ENCODE measurements at regions not wholly inside any gene's neighbourhood (a gene's known extent, or its start where the extent isn't known, plus 50 kb on each side); places are given as distances from the start of the nearest gene placed in this dataset.
"Not testable (repeated sequence)": the region's sequence is repeated elsewhere in the genome, so short reads cannot be mapped to it uniquely, and the experiment has no call there.

GRCh38 chr11:129751511-129751910 lies 64.1 kb upstream of the TMEM45B start:
- H3K4me2 ChIP-seq (ENCODE audit: insufficient read depth, low read length) = no peak overlapping the region
- H3K27me3 ChIP-seq (ENCODE audit: control insufficient read depth in 2 of 2, insufficient read depth in 2 of 2, low read length in 2 of 2) = peaks cover 0 to 4% of the 10 kb centered on the region in 2 experiments
- BruUV-seq (replicated peaks) = no TSS peak
- H3K27ac ChIP-seq (ENCODE audit: insufficient read depth, low read depth, low read length) = no peak overlapping the region
- CTCF ChIA-PET = interaction anchor here (1.5 to 2.6 kb wide), 3 partner anchors 12 to 388 kb away, joined by 4 to 21 read pairs (median 20); partner anchors contain the start of gene BARX2
- no peak overlapping the region for H3K9ac ChIP-seq (replicated peaks; ENCODE audit: extremely low read depth, insufficient read depth, low read length)
- TF ChIP-seq POLR2AphosphoS5 (IDR thresholded peaks at IDR 0.05; ENCODE audit: insufficient read depth, low read depth, low read length) (no peak), MAX (IDR thresholded peaks at IDR 0.05; ENCODE audit: insufficient read depth, insufficient read length) (no peak), EZH2 (IDR thresholded peaks at IDR 0.05; ENCODE audit: borderline replicate concordance, low read depth, low read length, severe bottlenecking) (no peak)
- FAIRE-seq (no peak), DNase-seq (ENCODE audit: low read depth, low spot score) (no peak)
- no peaks in the 10 kb centered on the region for H3K4me1 ChIP-seq (ENCODE audit: control insufficient read depth, extremely low read depth, insufficient read depth, low read length)
- H3K4me3 ChIP-seq (replicated peaks in 1 of 3; ENCODE audit: insufficient read depth in 1 of 3, low read depth in 1 of 3, low read length in 3 of 3) = no peak overlapping the region
- no peak overlapping the region for H2AFZ ChIP-seq (ENCODE audit: low read depth, low read length)
- dilution Hi-C loops (cut with MboI; ENCODE audit: extremely low pct_ligation_motif_present, low sequenced_read_pairs) = no loop called here
- H3K9me3 ChIP-seq (replicated peaks; ENCODE audit: control insufficient read depth, insufficient read depth, low read length) = no peaks in the 10 kb centered on the region
- POLR2A ChIA-PET = no interaction called here
- no peaks in the 10 kb centered on the region for H3K36me3 ChIP-seq (ENCODE audit: control insufficient read depth in 2 of 2, extremely low read depth in 1 of 2, insufficient read depth in 2 of 2, low read length in 2 of 2)
- no peaks in the 10 kb centered on the region for H4K20me1 ChIP-seq (replicated peaks; ENCODE audit: control insufficient read depth, extremely low read depth, insufficient read depth, low read length)
- no peaks in the 10 kb centered on the region for H3K9me1 ChIP-seq (replicated peaks; ENCODE audit: control insufficient read depth, extremely low read depth, insufficient read depth, low read length)
- intact Hi-C loops (cut with micrococcal nuclease) = loop anchor here (1.0 to 5.0 kb wide), 4 partner anchors 56 to 867 kb away; no protein-coding TSS in a partner anchor
- no peaks in the 10 kb centered on the region for H3K79me2 ChIP-seq (ENCODE audit: control insufficient read depth, insufficient read depth, low read length)

- intact Hi-C loops (cut with micrococcal nuclease); H3K4me1 ChIP-seq (ENCODE audit: control insufficient read depth, extremely low read depth, insufficient read depth, low read length); H3K4me3 ChIP-seq (replicated peaks in 1 of 3; ENCODE audit: insufficient read depth in 1 of 3, low read depth in 1 of 3, low read length in 3 of 3); H3K4me2 ChIP-seq (ENCODE audit: insufficient read depth, low read length); H3K79me2 ChIP-seq (ENCODE audit: control insufficient read depth, insufficient read depth, low read length); H3K9me3 ChIP-seq (replicated peaks; ENCODE audit: control insufficient read depth, insufficient read depth, low read length); H3K9ac ChIP-seq (replicated peaks; ENCODE audit: extremely low read depth, insufficient read depth, low read length); H2AFZ ChIP-seq (ENCODE audit: low read depth, low read length); dilution Hi-C loops (cut with MboI; ENCODE audit: extremely low pct_ligation_motif_present, low sequenced_read_pairs); H3K9me1 ChIP-seq (replicated peaks; ENCODE audit: control insufficient read depth, extremely low read depth, insufficient read depth, low read length); H3K36me3 ChIP-seq (ENCODE audit: control insufficient read depth in 2 of 2, extremely low read depth in 1 of 2, insufficient read depth in 2 of 2, low read length in 2 of 2); BruUV-seq (replicated peaks); H3K27me3 ChIP-seq (ENCODE audit: control insufficient read depth in 2 of 2, insufficient read depth in 2 of 2, low read length in 2 of 2); DNase-seq (ENCODE audit: low read depth, low spot score); H4K20me1 ChIP-seq (replicated peaks; ENCODE audit: control insufficient read depth, extremely low read depth, insufficient read depth, low read length); POLR2A ChIA-PET; FAIRE-seq; H3K27ac ChIP-seq (ENCODE audit: insufficient read depth, low read depth, low read length): not testable (repeated sequence)
- CTCF ChIA-PET = interaction anchor here (1.1 kb wide), 1 partner anchor 12 kb away, joined by 4 read pairs; no protein-coding TSS in a partner anchor
These were observed 52.1 kb upstream of the TMEM45B start for GRCh38 chr11:129763569-129763968.

GRCh38 chr11:129764204-129764603 lies 51.4 kb upstream of the TMEM45B start:
- H2AFZ ChIP-seq (ENCODE audit: low read depth, low read length); POLR2A ChIA-PET; H3K4me1 ChIP-seq (ENCODE audit: control insufficient read depth, extremely low read depth, insufficient read depth, low read length); H3K27me3 ChIP-seq (ENCODE audit: control insufficient read depth in 2 of 2, insufficient read depth in 2 of 2, low read length in 2 of 2); DNase-seq (ENCODE audit: low read depth, low spot score); H3K9ac ChIP-seq (replicated peaks; ENCODE audit: extremely low read depth, insufficient read depth, low read length); H3K9me3 ChIP-seq (replicated peaks; ENCODE audit: control insufficient read depth, insufficient read depth, low read length); dilution Hi-C loops (cut with MboI; ENCODE audit: extremely low pct_ligation_motif_present, low sequenced_read_pairs); H3K36me3 ChIP-seq (ENCODE audit: control insufficient read depth in 2 of 2, extremely low read depth in 1 of 2, insufficient read depth in 2 of 2, low read length in 2 of 2); H3K27ac ChIP-seq (ENCODE audit: insufficient read depth, low read depth, low read length); H3K79me2 ChIP-seq (ENCODE audit: control insufficient read depth, insufficient read depth, low read length); intact Hi-C loops (cut with micrococcal nuclease); H3K4me3 ChIP-seq (replicated peaks in 1 of 3; ENCODE audit: insufficient read depth in 1 of 3, low read depth in 1 of 3, low read length in 3 of 3); BruUV-seq (replicated peaks); H3K4me2 ChIP-seq (ENCODE audit: insufficient read depth, low read length); H4K20me1 ChIP-seq (replicated peaks; ENCODE audit: control insufficient read depth, extremely low read depth, insufficient read depth, low read length); H3K9me1 ChIP-seq (replicated peaks; ENCODE audit: control insufficient read depth, extremely low read depth, insufficient read depth, low read length): not testable (repeated sequence)
- CTCF ChIA-PET = interaction anchor here (1.3 kb wide), 1 partner anchor 382 kb away, joined by 3 read pairs; no protein-coding TSS in a partner anchor
- FAIRE-seq = peak; percentile 65

Data from endothelial cell of umbilical vein (primary cell).